ENCODE measurements at regions not wholly inside any gene's neighbourhood (a gene's known extent, or its start where the extent isn't known, plus 50 kb on each side); places are given as distances from the start of the nearest gene placed in this dataset.

- Mint-ChIP-seq H3K27ac (no peak overlapping the region), H3K4me1 (no peaks in the 10 kb centered on the region), H3K4me3 (no peak overlapping the region), H3K9me3 (ENCODE audit: insufficient read depth) (no peaks in the 10 kb centered on the region), H3K27me3 (peaks cover 21% of the 10 kb centered on the region)
- no peak overlapping the region for H2AFZ ChIP-seq (ENCODE audit: insufficient read depth, low read depth, low read length, poor library complexity, severe bottlenecking)
- no peak for TF ChIP-seq EZH2 (IDR thresholded peaks at IDR 0.05; ENCODE audit: borderline replicate concordance, insufficient read depth, low read depth, low read length, poor library complexity, severe bottlenecking)
- no peak for TF ChIP-seq CTCF (IDR thresholded peaks at IDR 0.05)
- H3K27ac ChIP-seq (ENCODE audit: low read length in 2 of 2): no peak overlapping the region
- H4K20me1 ChIP-seq (ENCODE audit: control insufficient read depth, insufficient read depth, low read length, poor library complexity, severe bottlenecking): no peaks in the 10 kb centered on the region
- H3K9ac ChIP-seq (ENCODE audit: low read length): no peak overlapping the region
- H3K4me2 ChIP-seq (replicated peaks; ENCODE audit: low read depth, low read length, poor library complexity, severe bottlenecking): no peak overlapping the region
- H3K9me3 ChIP-seq (ENCODE audit: control extremely low read depth in 1 of 3, control insufficient read depth in 2 of 3, insufficient read depth in 1 of 3, low read length in 2 of 3): peaks cover 0 to 1% (median 0%) of the 10 kb centered on the region in 3 donors
- H3K4me1 ChIP-seq (ENCODE audit: control insufficient read depth in 2 of 2, insufficient read depth in 2 of 2, low read length in 2 of 2): no peaks in the 10 kb centered on the region
- ATAC-seq (ENCODE audit: low read depth) (no peak), DNase-seq (no peak)
- 88% methylated on average over 3 of the region's 7 CpGs for WGBS (ENCODE audit: insufficient coverage)
- H3K79me2 ChIP-seq (ENCODE audit: control insufficient read depth, insufficient read depth, low read length): no peaks in the 10 kb centered on the region
- H3K36me3 ChIP-seq (replicated peaks in 1 of 2; ENCODE audit: control extremely low read depth in 1 of 2, control insufficient read depth in 1 of 2, extremely low read depth in 1 of 2, insufficient read depth in 2 of 2, low read length in 1 of 2): no peaks in the 10 kb centered on the region
- no peaks in the 10 kb centered on the region for H3K27me3 ChIP-seq (replicated peaks in 1 of 4; ENCODE audit: control extremely low read depth in 1 of 4, control insufficient read depth in 3 of 4, insufficient read depth in 4 of 4, low read length in 3 of 4)
- ChIA-PET POLR2A (no interaction called here), CTCF (no interaction called here)
- H3K4me3 ChIP-seq (ENCODE audit: control extremely low read depth in 1 of 5, extremely low read depth in 1 of 5, insufficient read depth in 1 of 5, low read depth in 2 of 5, low read length in 4 of 5): no peak overlapping the region
- intact Hi-C loops (cut with micrococcal nuclease): no loop called here
Measured at GRCh38 chr4:86451560-86452330, 91.9 kb upstream of the MAPK10 start.

GRCh38 chr4:86452422-86452891 lies 92.6 kb upstream of the MAPK10 start:
- H3K36me3 ChIP-seq (replicated peaks in 1 of 2; ENCODE audit: control extremely low read depth in 1 of 2, control insufficient read depth in 1 of 2, extremely low read depth in 1 of 2, insufficient read depth in 2 of 2, low read length in 1 of 2): no peaks in the 10 kb centered on the region
- DNase-seq (no peak), ATAC-seq (ENCODE audit: low read depth) (no peak)
- H2AFZ ChIP-seq (ENCODE audit: insufficient read depth, low read depth, low read length, poor library complexity, severe bottlenecking): no peak overlapping the region
- no peak overlapping the region for H3K27ac ChIP-seq (ENCODE audit: low read length in 2 of 2)
- no peak overlapping the region for H3K4me3 ChIP-seq (ENCODE audit: control extremely low read depth in 1 of 5, extremely low read depth in 1 of 5, insufficient read depth in 1 of 5, low read depth in 2 of 5, low read length in 4 of 5)
- H4K20me1 ChIP-seq (ENCODE audit: control insufficient read depth, insufficient read depth, low read length, poor library complexity, severe bottlenecking): no peaks in the 10 kb centered on the region
- no peaks in the 10 kb centered on the region for H3K79me2 ChIP-seq (ENCODE audit: control insufficient read depth, insufficient read depth, low read length)
- TF ChIP-seq CTCF (IDR thresholded peaks at IDR 0.05): no peak
- 89% methylated on average over 6 of the region's 10 CpGs for WGBS (ENCODE audit: insufficient coverage)
- H3K4me2 ChIP-seq (replicated peaks; ENCODE audit: low read depth, low read length, poor library complexity, severe bottlenecking): no peak overlapping the region
- peaks cover 21% of the 10 kb centered on the region for H3K27me3 Mint-ChIP-seq
- no peak overlapping the region for H3K4me3 Mint-ChIP-seq
- no peaks in the 10 kb centered on the region for H3K4me1 ChIP-seq (ENCODE audit: control insufficient read depth in 2 of 2, insufficient read depth in 2 of 2, low read length in 2 of 2)
- H3K27ac Mint-ChIP-seq: no peak overlapping the region
- POLR2A ChIA-PET: no interaction called here
- H3K9me3 Mint-ChIP-seq (ENCODE audit: insufficient read depth): no peaks in the 10 kb centered on the region
- H3K9ac ChIP-seq (ENCODE audit: low read length): no peak overlapping the region
- CTCF ChIA-PET: interaction anchor here (1.3 kb wide), 1 partner anchor 43 kb away, joined by 4 read pairs; no protein-coding TSS in a partner anchor
- H3K27me3 ChIP-seq (replicated peaks in 1 of 4; ENCODE audit: control extremely low read depth in 1 of 4, control insufficient read depth in 3 of 4, insufficient read depth in 4 of 4, low read length in 3 of 4): no peaks in the 10 kb centered on the region
- no peaks in the 10 kb centered on the region for H3K4me1 Mint-ChIP-seq
- H3K9me3 ChIP-seq (ENCODE audit: control extremely low read depth in 1 of 3, control insufficient read depth in 2 of 3, insufficient read depth in 1 of 3, low read length in 2 of 3): peaks cover 0 to 1% (median 0%) of the 10 kb centered on the region in 3 donors
- intact Hi-C loops (cut with micrococcal nuclease): no loop called here
